HG03571 (cell line): ENCODE measurements at regions not wholly inside any gene's neighbourhood (a gene's known extent, or its start where the extent isn't known, plus 50 kb on each side); places are given as distances from the start of the nearest gene placed in this dataset.

ENCODE experiments used
- ATAC-seq: cut with Tn5 transposase; IDR thresholded peaks from one replicate; pipeline ENCODE4 v1.9.1; 2021; ENCODE audit not compliant: unreplicated experiment

DNA sequence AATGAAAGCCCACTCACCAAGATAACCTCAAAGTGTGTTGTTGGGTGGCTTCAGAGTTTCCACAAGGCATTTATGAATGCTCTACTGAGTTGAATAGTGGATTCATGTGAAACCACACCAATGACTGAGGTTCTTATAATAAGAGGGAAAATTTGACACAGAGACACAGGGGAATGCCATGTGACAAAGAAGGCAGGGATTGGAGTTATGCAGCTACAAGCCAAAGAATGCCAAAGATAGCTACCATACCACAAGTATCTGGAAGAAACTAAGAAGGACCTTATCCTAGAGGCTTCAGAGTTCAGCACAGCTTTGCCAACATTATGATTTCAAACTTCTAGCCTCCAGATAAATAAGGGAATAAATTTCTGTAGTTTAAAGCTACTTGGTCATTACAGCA, 68.0 kb upstream of the PCDH15 start:
- no peak for ATAC-seq

DNA sequence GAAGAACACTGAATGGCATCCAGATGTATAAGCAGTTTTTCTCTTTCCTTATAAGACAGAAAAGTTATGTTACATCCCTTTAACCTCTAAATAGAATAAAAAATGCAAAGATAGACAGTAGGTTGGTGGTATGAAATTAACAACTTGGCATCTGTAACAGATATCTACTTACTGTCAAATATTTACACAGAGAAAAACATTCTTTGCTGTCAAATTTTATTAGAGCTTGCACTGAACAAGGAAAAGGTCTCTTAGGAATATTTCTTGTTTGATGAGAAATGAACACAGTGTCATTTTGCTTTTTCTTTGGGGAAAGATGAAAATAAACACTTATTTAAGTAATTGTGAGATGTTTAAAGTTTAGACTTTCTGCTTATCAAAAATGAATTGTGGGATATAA, 65.6 kb upstream of the PCDH15 start:
- no peak for ATAC-seq

DNA sequence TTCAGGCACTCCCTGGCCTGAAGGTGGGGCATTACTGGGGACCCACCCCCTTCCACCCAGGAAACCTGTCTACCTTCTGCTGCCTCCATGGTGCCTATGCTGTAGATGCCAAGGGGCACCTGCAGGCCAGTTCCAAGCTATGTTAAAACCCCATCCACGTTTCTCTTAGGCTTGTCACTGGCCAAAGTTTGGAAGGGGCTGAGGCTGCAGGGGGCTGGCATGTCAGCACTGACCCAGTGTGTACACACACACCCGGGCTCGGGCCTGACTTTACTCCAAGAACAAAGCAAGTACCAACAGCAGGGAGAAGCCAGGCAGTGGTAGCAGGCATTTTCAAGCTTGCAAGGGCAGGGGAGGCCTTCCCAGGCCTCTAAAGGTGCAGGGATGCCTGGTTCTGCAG, 53.8 kb upstream of the PCDH15 start:
- ATAC-seq, result no peak

DNA sequence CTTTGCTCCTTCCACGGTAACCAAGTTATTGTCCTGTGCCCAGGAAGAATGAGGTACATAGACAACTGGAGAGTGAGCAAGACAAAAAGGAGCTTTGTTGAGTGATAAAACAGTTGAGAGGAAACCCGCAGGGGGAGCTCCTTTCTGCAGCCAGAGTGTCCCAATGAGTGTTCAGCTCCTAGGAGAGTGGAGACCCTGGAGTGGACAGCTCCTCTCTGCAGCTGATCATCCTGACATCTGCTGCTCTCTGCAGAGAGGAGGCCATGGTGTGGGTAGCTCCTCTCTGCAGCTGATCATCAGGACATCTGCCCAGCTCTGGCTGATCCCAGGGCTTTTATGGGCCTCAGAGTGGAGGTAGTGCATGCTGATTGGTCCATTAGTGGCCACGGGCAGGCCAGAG, 53.4 kb upstream of the PCDH15 start:
- no peak for ATAC-seq

DNA sequence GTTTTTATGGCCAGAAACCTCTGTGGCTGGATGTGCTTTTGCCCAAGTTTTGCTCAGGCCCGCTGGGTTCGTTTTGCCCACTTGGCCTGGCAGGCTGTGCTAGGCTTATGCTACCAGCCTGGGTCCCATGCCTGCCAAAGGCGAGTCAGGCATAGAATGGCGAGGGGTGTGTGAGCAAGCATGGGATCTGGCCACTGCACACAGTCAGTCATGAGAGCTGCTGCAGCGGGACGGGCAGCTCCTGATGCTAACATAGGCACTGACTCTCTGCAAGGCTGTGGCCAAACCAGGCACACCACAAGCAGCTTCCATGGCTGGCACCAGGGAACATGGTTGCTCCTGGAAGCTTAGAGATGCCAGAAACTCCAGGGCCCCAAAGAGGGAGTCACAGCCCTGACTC, 52.9 kb upstream of the PCDH15 start:
- no peak for ATAC-seq
